ENCODE measurements at regions not wholly inside any gene's neighbourhood (a gene's known extent, or its start where the extent isn't known, plus 50 kb on each side); places are given as distances from the start of the nearest gene placed in this dataset.

DNA sequence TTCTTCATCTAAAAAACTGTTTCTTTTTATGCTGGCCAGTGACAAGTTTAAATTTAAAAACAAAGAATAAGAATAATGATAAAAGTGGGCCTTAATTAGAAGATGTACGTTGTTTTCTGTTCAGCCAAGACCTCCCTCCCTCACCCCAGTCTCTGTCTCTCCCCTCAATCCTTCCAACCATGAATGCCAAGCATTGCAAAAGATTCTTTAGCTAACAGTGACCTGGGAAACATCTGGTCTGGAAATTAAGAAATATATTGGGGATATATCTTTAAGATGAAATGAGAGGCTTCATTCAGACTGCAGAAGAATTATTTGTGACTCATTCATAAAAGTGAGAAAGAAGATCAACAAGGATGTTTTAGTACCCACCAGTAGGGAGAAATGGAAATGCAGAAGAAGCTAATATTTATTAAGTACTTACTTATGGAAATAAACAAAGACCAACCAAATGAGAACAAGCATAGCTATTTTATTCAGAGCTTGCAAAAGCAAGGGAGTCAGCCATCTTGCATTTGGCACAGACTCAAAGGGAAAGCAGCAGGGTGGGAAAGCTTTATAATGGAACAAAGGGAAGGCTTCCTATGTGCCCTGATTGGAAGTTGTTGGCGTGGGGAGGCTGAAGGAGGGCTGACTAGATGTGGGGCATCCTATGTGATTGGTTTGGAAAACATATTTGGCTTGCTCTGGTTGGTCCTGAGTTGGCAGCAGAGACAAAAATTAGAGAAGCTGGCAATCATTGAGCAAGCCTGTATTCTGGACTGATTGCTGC lies 595.4 kb upstream of the GHITM start:
- TF ChIP-seq, protein P1, sequence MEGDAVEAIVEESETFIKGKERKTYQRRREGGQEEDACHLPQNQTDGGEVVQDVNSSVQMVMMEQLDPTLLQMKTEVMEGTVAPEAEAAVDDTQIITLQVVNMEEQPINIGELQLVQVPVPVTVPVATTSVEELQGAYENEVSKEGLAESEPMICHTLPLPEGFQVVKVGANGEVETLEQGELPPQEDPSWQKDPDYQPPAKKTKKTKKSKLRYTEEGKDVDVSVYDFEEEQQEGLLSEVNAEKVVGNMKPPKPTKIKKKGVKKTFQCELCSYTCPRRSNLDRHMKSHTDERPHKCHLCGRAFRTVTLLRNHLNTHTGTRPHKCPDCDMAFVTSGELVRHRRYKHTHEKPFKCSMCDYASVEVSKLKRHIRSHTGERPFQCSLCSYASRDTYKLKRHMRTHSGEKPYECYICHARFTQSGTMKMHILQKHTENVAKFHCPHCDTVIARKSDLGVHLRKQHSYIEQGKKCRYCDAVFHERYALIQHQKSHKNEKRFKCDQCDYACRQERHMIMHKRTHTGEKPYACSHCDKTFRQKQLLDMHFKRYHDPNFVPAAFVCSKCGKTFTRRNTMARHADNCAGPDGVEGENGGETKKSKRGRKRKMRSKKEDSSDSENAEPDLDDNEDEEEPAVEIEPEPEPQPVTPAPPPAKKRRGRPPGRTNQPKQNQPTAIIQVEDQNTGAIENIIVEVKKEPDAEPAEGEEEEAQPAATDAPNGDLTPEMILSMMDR (IDR thresholded peaks at IDR 0.05): no peak
- no peak for TF ChIP-seq POLR2A (IDR thresholded peaks at IDR 0.05)

Measured in vagina (tissue), 2 donors.